SK-N-MC (cell line): ENCODE measurements at regions not wholly inside any gene's neighbourhood (a gene's known extent, or its start where the extent isn't known, plus 50 kb on each side); places are given as distances from the start of the nearest gene placed in this dataset.

Source experiments
- EZH2 ChIP-seq: fragments of 200-600 bp; sonication (generic); IDR thresholded peaks from one replicate; pipeline ENCODE4 v1.6.1; 2017; ENCODE audit warnings: antibody characterized with exemption
- FOXP2 ChIP-seq: optimal IDR thresholded peaks from 2 replicates; pipeline ENCODE3; 2011; ENCODE audit warnings: mild to moderate bottlenecking, moderate library complexity; ENCODE audit not compliant: insufficient read depth; ENCODE audit errors: extremely low read length, control extremely low read depth
- POLR2AphosphoS5 ChIP-seq: IDR thresholded peaks from 2 replicates; pipeline ENCODE4 v1.6.1; 2012; ENCODE audit warnings: mild to moderate bottlenecking, low read depth, low read length, borderline replicate concordance

- no peak for TF ChIP-seq POLR2AphosphoS5
- TF ChIP-seq EZH2, result no peak
- TF ChIP-seq FOXP2, result no peak
Observed at GRCh38 chr12:82608706-82609105, 78.0 kb upstream of the TMTC2 start.
